T-helper 1 cell (primary cell): ENCODE measurements at regions not wholly inside any gene's neighbourhood (a gene's known extent, or its start where the extent isn't known, plus 50 kb on each side); places are given as distances from the start of the nearest gene placed in this dataset.

Experiments used
- DNase-seq, 5 donors: peaks; one replicate each; pipeline ENCODE4 v3.0.0-alpha.2; 2012 to 2020

DNA sequence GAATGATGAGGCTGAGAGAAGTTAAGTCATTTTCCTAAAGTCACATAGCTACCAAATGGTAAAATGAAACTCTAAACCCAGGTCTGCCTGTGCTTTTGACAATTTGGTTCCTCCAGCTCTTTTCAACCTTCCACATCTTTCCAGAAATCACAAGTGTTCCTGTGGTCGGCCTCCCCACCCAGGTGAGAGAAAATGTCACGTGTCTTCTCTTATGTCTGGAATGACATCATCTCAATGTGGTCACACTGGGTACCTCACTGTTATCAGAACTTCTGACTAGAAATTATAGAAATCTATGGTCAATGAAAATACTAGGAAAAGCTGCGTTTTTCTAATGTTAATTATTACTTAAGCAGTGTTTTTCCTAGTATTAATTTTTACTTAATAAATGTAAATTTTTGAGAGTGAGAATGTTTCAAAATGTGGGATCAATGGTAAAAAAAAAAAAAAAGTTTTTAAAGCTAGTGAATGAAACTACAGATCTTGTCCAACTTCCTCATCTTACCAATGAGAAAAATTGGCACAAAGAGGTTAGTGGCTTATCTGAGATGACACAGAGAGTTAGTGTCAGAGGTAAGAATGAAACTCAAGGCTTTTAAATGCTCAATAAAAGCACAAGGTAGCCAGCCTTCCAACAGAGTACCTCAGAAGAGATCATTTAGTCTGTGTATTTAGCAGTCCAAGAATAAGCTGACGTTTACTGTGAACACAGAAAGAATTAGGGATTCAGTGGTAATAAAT lies 228.7 kb upstream of the NR4A3 start:
- DNase-seq: no peak

DNA sequence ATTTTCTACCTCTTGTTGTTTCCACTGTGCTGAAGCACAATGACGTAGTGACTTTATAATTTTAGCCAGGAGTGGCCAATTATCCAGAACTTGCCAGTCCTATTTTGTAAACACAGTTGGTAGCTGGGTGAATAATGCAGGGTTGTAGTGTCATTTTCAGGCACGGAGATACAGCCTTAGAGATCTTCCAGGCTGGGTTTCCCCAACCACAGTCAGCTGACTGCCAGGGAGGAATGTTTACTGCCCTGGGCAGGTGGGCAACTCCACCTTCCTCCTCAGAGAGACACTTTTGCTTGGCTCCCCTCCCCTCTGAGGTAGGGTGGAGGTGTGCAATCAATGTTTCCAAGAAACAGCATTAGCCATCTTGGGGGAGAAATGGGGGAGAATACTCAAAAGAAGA lies 228.1 kb upstream of the NR4A3 start:
- DNase-seq: no peak

DNA sequence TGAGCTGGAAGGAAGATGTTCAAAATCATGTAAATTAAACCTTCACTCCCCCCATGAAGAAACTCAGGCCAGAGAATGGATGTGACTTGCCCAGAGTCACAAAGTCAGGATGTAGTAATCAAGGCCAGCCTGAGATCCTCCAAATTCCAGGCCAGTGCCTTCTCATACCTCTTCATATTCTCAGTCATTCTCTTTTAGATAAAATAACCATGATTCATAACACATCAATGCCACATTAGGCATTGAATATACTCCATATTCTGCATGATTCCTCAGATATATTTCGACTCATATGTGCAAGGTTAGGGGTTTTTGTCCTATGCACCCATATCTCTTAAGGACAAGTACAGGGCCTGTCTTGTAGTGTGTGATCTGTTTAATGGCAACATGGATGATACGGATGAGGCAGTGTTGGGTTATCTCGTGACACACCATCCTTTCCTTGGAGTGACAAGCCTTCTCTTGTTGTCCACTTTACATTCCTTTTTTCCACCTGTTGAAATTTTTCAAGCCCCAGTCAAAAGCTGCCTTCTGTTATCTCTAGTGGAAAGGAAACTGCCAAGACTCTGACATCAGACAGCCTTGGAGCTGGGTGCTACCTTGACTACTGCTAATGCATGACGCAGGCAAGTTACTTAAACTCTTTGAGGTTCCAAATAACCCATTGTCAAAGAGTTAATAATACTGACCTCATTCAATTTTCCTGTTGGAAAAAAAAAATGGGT lies 227.5 kb upstream of the NR4A3 start:
- DNase-seq: no peak

- DNase-seq: peak in 1 of 5 donors; percentile 20
These were observed 225.9 kb upstream of the NR4A3 start for GRCh38 chr9:99595796-99596195.

DNA sequence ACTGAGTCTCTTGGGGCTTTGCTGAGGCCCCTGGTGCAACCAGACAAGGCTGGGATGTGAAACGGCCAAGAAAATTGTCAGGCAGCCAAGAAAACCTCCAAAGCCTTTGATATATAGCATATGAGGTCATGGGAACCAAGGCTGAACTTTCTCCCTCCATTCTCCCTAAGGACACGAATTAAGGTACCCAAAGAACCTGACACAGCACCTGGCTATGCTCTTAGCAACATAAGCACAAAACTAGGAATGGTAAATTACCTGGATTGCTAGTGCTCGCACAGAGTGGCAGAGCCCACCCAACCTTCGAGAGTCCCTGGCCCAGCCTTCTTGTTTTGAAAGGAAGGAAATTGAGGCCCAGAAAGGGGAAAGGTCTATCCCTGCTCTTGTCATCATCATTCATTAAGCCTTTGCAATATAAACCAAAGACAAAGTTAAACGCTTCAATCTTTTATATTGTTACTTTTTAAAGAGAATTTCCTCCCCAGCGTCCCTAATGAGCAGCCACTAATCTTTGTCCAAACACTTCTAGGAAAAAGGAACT lies 220.0 kb upstream of the NR4A3 start:
- no peak for DNase-seq

DNA sequence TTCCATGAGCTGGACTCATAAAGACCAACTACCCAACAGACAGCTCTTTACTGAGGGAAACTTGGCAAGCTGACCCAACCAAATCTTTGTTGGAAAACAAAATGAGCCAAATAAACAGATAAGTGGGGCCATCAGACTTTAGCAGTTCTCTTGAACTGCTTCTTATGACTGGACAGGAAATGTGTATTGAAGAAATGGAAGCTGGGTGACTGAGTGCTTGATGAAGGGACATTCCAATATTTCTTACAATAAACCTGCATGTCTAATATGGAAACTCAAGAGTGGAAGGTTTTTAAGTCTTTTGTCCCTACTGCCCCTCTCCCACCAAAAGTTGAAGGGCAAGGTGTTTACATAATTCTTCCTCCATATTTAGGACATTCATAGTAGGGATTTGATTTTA lies 218.8 kb upstream of the NR4A3 start:
- no peak for DNase-seq

- no peak for DNase-seq
These were observed 216.5 kb upstream of the NR4A3 start for GRCh38 chr9:99605016-99605743.

DNA sequence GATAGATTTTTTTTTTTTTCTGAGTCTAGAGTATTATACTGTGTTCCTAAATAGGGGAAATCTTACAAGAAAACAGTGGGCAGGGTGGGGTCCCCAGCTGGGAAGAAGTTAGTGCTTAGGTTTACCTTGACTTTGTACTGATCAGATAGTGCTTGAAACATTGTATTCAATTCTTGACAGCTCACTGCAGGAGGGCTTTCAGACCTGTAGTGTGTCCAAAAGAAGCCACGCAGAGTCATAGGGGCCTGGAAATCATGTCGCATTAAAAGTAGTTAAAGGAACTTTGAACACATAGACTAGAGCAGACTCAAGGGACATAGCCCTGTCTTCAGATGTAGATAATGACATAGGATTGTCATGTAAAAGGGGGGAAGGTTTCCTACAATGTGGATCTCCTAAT lies 215.4 kb upstream of the NR4A3 start:
- no peak for DNase-seq

GRCh38 chr9:99606957-99607356 lies 214.7 kb upstream of the NR4A3 start:
- DNase-seq: no peak

DNA sequence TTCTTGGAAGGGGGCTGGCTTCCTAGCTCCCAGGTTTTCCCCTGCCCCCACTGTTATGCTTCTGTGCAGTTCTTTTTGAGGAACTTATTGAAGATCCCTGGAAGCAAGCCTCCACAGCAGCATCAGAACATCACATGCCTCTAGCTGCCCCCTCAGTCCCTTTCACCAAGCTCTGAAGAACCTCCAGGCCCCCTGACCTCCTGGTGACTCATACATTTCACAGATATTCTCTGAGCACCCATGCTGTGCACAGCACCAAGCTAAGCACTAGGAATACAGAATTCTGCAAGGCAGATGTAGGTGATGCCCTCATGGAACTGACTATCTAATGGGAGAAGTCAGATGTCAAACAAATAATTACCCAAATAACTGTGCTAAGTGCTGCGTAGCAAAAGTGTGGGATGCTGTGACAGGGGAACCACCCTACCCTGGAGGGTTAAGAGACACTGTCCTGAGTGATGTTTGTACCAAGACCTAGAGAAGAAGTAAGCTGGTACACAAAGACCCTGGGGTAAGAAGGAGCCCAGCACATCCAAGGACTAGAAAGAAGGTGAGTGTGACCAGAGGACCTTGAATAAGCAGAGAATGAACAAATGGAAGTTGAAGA lies 213.7 kb upstream of the NR4A3 start:
- no peak for DNase-seq

DNA sequence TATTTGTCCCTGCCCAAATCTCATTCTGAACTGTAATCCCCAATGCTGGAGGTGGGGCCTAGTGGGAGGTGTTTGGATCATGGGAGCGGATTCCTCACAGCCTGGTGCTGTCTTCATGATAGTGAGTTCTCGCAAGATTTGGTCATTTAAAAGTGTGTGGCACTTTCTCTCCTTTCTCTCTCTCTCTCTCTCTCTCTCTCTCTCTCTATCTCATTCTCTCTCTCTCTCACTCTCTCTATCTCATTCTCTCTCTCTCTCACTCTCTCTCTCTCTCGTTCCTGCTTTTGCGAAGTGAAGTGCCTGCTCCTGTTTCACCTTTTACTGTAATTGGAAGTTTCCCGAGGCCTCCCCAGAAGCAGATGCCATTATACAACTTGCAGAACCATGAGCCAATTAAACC lies 207.3 kb upstream of the NR4A3 start:
- DNase-seq: no peak

DNA sequence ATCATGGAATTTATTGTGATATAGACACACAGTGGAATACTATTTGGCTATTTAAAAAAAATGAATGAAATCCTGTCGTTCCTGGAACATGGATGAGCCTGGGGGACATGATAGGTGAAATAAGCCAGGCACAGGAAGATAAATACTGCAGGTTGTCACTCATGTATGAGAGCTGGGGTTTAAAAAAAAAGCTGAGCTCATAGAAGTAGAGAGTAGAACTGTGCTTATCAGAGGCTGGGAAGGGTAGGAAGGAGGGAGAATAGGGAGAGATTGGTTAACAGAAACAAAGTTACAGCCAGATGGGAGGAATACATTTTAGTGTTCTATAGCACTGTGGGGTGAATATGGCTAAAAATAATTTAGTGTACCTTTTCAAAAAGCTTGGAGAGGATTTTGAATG lies 200.6 kb upstream of the NR4A3 start:
- DNase-seq: no peak

DNA sequence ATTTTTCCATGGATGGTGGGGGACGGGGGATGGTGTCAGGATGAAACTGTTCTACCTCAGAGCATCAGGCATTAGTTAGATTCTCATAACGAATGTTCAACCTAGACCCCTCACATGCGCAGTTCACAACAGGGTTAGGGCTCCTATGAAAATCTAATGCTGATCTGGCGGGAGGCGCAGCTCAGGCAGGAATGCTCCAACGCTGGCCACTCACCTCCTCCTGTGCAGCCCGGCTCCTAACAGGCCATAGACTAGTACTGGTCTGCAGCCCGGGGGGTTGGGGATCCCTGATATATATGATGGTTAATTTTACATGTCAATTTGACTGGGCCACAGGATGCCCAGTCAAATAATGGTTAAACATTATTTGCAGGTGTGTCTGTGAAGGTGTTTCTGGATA lies 199.0 kb upstream of the NR4A3 start:
- no peak for DNase-seq

DNA sequence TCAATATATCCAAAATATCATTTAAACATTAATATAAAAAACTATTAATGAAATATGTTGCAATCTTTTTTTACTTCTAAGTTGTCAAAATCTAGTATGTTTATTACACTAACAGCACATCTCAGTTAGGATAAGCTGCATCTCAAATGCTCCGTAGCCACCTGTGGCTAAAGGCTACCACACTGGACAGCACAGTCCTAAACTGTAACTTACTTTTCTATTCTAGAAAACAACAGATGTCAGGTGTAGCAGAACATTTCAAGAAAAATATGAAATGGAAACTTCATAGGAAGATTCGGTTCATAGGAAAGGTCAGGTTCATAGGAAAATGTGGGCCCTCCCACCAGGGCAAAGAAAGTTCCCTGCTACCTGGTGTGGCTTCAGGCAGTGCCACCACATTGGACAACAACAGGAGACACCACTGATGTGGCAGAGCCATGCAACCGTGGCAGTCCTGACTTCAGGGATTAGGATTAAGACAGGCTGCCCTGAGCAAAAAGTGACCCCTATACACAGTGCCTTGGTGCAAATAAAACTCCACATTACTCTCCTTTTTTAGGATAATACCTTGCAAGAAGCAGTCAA lies 197.8 kb upstream of the NR4A3 start:
- DNase-seq: no peak

DNA sequence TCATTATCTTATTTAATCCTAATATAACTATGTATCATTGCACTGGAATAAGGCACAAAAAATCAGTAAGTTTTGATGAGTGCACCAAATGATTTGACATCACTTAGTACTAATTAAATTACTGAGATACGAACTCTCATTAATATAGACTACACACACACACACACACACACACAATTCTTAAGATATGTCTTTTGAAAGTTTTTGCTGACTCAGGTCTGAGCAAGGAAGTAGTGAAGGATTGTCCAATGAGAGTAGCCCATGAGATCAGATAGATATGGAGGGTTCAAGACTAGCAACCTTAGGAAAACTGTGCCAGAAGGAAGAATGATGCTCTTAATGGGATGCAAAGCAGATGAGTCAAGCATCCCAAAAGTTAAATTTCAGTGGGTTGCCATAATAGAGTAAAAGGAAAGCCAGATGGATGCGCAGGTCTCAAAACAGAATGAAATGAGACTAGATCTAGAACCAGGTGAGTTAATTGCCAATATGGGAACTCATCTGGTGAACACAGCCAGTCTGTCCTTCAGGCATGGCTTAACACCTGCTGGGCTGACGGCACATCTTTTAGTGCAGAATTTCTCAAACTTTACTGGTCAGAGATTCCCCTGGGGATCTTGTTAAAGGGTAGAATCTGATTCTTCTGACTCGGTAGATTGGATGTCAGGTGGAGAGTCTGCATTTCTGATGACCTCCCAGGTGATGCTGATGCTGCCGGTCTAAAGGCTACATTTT lies 197.0 kb upstream of the NR4A3 start:
- DNase-seq: no peak

DNA sequence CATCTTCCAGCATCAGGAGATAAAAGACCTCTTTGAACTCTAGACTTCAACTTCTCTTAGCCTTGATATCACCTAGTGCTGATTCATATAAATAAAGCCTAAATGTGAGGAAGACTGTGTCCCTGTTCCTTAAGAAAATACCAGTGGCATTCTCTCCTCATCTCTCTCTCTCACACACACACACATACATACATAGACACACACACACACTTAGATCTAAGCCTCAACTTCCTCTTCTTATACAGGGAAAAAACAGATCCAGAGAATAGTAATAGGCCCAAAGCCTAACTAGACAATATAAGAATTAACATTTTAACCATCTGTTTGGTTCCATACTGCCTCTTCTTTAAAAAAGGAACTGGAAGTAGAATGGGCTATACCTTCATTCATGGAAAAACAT lies 195.3 kb upstream of the NR4A3 start:
- no peak for DNase-seq

DNA sequence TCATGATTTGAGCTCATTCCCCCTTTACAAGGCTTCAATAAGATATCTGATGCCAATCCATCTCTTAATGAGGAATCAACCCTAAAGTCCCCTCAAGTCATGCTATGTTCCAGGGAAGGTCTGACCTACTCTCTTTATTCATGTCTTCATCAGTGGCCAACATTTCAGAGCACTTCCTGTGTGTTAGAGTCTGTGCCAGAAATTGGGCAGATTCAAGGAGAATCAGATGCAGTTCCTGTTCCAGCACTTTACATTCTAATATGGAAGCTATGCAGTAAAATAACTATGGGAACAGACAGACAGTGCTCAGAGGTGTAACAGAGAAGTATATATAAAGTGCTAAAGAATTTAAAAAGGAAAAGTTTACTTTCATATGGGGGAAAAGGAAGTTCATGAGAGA lies 193.4 kb upstream of the NR4A3 start:
- no peak for DNase-seq

- DNase-seq: no peak
These were observed 192.7 kb upstream of the NR4A3 start for GRCh38 chr9:99628849-99629620.

- no peak for DNase-seq
These were observed 189.2 kb upstream of the NR4A3 start for GRCh38 chr9:99632349-99633038.

- no peak for DNase-seq
These were observed 188.4 kb upstream of the NR4A3 start for GRCh38 chr9:99633265-99633664.

GRCh38 chr9:99634186-99634585 lies 187.5 kb upstream of the NR4A3 start:
- DNase-seq: no peak
